ENCODE measurements at regions not wholly inside any gene's neighbourhood (a gene's known extent, or its start where the extent isn't known, plus 50 kb on each side); places are given as distances from the start of the nearest gene placed in this dataset.

DNA sequence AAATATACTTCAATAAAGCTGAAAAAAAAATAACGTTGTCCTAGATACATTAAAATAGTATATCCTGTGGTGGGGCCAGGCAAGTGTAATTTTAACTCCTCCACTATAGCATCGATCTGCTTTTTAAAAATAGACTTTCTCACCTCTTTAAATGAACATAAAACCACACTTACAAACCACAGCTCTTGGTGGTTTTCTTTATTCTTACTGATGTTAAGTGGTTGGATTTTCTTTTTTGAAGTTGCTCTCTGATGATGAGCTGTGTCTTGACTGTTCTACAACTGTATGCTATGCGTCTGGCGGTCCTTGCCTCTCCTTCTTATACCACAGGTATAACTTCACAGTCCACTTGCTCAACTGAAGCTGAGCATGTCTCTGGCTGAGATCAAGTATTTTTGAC is 721.5 kb upstream of the KLHL1 start:
- H3K4me3 ChIP-seq (IDR thresholded peaks at IDR 0.05; ENCODE audit: insufficient read depth, low read depth, low read length), result no peak overlapping the region
- TF ChIP-seq, protein P1, sequence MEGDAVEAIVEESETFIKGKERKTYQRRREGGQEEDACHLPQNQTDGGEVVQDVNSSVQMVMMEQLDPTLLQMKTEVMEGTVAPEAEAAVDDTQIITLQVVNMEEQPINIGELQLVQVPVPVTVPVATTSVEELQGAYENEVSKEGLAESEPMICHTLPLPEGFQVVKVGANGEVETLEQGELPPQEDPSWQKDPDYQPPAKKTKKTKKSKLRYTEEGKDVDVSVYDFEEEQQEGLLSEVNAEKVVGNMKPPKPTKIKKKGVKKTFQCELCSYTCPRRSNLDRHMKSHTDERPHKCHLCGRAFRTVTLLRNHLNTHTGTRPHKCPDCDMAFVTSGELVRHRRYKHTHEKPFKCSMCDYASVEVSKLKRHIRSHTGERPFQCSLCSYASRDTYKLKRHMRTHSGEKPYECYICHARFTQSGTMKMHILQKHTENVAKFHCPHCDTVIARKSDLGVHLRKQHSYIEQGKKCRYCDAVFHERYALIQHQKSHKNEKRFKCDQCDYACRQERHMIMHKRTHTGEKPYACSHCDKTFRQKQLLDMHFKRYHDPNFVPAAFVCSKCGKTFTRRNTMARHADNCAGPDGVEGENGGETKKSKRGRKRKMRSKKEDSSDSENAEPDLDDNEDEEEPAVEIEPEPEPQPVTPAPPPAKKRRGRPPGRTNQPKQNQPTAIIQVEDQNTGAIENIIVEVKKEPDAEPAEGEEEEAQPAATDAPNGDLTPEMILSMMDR (conservative IDR thresholded peaks at IDR 0.05; ENCODE audit: low read depth, low read length), result no peak
- no peaks in the 10 kb centered on the region for H3K27me3 ChIP-seq (ENCODE audit: insufficient read depth, low read depth)
- no peaks in the 10 kb centered on the region for H3K36me3 ChIP-seq (ENCODE audit: insufficient read depth)
- H4K20me1 ChIP-seq (ENCODE audit: insufficient read depth), result no peaks in the 10 kb centered on the region
- peaks cover 20% of the 10 kb centered on the region for H3K4me1 ChIP-seq (ENCODE audit: low read depth, poor library complexity, severe bottlenecking)
- peak overlapping the region; percentile 26; the same call in 1 of the 2 replicates for H3K27ac ChIP-seq
- H3K79me2 ChIP-seq (ENCODE audit: insufficient read depth, low read depth), result no peaks in the 10 kb centered on the region
- H2AFZ ChIP-seq (ENCODE audit: low read depth), result no peak overlapping the region
- no peak overlapping the region for H3K9ac ChIP-seq
- H3K4me2 ChIP-seq, result peak overlapping the region; percentile 88

- Histone ChIP-seq H3K27me3 (ENCODE audit: insufficient read depth, low read depth) (no peaks in the 10 kb centered on the region), H2AFZ (ENCODE audit: low read depth) (no peak overlapping the region), H4K20me1 (ENCODE audit: insufficient read depth) (no peaks in the 10 kb centered on the region), H3K27ac (no peak overlapping the region), H3K4me2 (no peak overlapping the region), H3K36me3 (ENCODE audit: insufficient read depth) (no peaks in the 10 kb centered on the region), H3K79me2 (ENCODE audit: insufficient read depth, low read depth) (no peaks in the 10 kb centered on the region), H3K4me1 (ENCODE audit: low read depth, poor library complexity, severe bottlenecking) (no peaks in the 10 kb centered on the region), H3K4me3 (IDR thresholded peaks at IDR 0.05; ENCODE audit: insufficient read depth, low read depth, low read length) (no peak overlapping the region), H3K9ac (no peak overlapping the region)
- TF ChIP-seq, protein P1 (conservative IDR thresholded peaks at IDR 0.05; ENCODE audit: low read depth, low read length), result no peak
Observed at GRCh38 chr13:70817576-70817975, 709.3 kb upstream of the KLHL1 start.

DNA sequence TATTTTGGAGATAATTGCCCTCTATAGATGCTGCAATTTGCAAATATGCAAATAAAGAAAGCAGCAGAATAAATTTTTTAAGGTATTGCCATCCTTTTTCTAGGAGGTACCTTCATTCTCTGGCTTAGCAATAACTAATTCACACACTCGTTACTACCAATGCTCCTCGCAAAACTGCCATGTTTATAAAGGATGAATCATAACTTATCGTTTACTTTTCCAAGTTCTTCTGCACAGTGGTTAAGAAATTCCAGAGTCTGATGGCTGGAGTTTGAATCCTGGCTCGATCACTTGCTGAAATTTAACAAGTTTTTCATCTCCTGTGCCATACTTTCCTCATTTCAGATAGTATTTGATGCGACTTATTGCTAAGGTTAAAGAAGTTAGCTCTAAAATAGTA is 708.6 kb upstream of the KLHL1 start:
- TF ChIP-seq, protein P1 (conservative IDR thresholded peaks at IDR 0.05; ENCODE audit: low read depth, low read length), result no peak
- Histone ChIP-seq H4K20me1 (ENCODE audit: insufficient read depth) (no peaks in the 10 kb centered on the region), H3K4me2 (no peak overlapping the region), H3K4me1 (ENCODE audit: low read depth, poor library complexity, severe bottlenecking) (no peaks in the 10 kb centered on the region), H3K79me2 (ENCODE audit: insufficient read depth, low read depth) (no peaks in the 10 kb centered on the region), H2AFZ (ENCODE audit: low read depth) (no peak overlapping the region), H3K4me3 (IDR thresholded peaks at IDR 0.05; ENCODE audit: insufficient read depth, low read depth, low read length) (no peak overlapping the region), H3K9ac (no peak overlapping the region), H3K27ac (no peak overlapping the region), H3K27me3 (ENCODE audit: insufficient read depth, low read depth) (no peaks in the 10 kb centered on the region), H3K36me3 (ENCODE audit: insufficient read depth) (no peaks in the 10 kb centered on the region)

DNA sequence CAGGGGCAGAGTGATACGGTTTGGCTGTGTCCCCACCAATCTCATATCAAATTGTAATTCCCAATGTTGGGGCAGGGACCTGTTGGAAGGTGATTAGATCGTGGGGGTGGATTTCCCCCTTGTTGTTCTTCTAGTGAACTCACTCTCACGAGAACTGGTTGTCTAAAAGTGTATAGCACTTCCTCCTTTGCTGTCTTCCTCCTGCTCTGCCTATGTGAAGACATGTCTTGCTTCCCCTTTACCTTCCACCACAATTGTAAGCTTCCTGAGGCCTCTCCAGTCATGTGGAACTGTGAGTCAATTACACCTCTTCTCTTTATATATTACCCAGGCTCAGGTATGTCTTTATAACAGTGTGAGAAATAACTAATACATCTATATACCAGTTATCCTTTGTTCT is 706.4 kb upstream of the KLHL1 start:
- no peaks in the 10 kb centered on the region for H3K36me3 ChIP-seq (ENCODE audit: insufficient read depth)
- H3K79me2 ChIP-seq (ENCODE audit: insufficient read depth, low read depth), result no peaks in the 10 kb centered on the region
- H3K27ac ChIP-seq, result no peak overlapping the region

More for the DNA sequence above, 706.4 kb upstream of the KLHL1 start:
- Histone ChIP-seq H3K9ac (no peak overlapping the region), H3K4me3 (IDR thresholded peaks at IDR 0.05; ENCODE audit: insufficient read depth, low read depth, low read length) (no peak overlapping the region), H3K4me1 (ENCODE audit: low read depth, poor library complexity, severe bottlenecking) (no peaks in the 10 kb centered on the region), H3K4me2 (no peak overlapping the region), H3K27me3 (ENCODE audit: insufficient read depth, low read depth) (no peaks in the 10 kb centered on the region), H2AFZ (ENCODE audit: low read depth) (no peak overlapping the region), H4K20me1 (ENCODE audit: insufficient read depth) (no peaks in the 10 kb centered on the region)
- TF ChIP-seq, protein P1 (conservative IDR thresholded peaks at IDR 0.05; ENCODE audit: low read depth, low read length), result no peak
